SK-N-SH (cell line): ENCODE measurements at regions not wholly inside any gene's neighbourhood (a gene's known extent, or its start where the extent isn't known, plus 50 kb on each side); places are given as distances from the start of the nearest gene placed in this dataset.

Experiments used
- CTCF ChIA-PET: fragments of 300-600, 350-600 bp; formaldehyde crosslinking; extraction: SDS; loops from one replicate; lab custom pipeline; 2021; lab: Yijun Ruan, JAX
- POLR2A ChIA-PET: fragments of 350-600 bp; sonication (Branson Sonifier 250); formaldehyde crosslinking; extraction: SDS; loops from one replicate; lab custom pipeline; 2020; ENCODE audit warnings: antibody characterized with exemption, inconsistent platforms; lab: Yijun Ruan, JAX
- DNase-seq: peaks from one replicate; pipeline ENCODE4 v3.0.0; 2012
- H2AFZ ChIP-seq: fragments of 200-600 bp; sonication (generic); 2 replicates; pipeline ENCODE4 v1.8.1; 2016; ENCODE audit warnings: antibody characterized with exemption, mild to moderate bottlenecking, low read depth
- H3F3A ChIP-seq: fragments of 200-600 bp; sonication (generic); replicated peaks from 2 replicates; pipeline ENCODE3; 2016; ENCODE audit warnings: antibody characterized with exemption, mild to moderate bottlenecking; ENCODE audit not compliant: insufficient read depth
- H3K27ac ChIP-seq, 2 experiments: fragments of 200-500 bp in 1 of 2; fragments of 200-600 bp in 1 of 2; sonication (Bioruptor generic) in 1 of 2; sonication (generic), shearing (Covaris generic) in 1 of 2; 2 replicates each; pipeline versions ENCODE4 v1.5.1 to v1.6.1; 2014 to 2016; ENCODE audit warnings: low read depth in 2 of 2, inconsistent platforms in 1 of 2, low read length in 1 of 2, mild to moderate bottlenecking in 1 of 2, mixed read lengths in 1 of 2
- H3K27me3 ChIP-seq: fragments of 200-600 bp; sonication (generic), shearing (Covaris generic); 2 replicates; pipeline ENCODE4 v1.6.1; 2016; ENCODE audit warnings: mixed run types; ENCODE audit not compliant: insufficient read depth
- H3K36me3 ChIP-seq, 2 experiments: fragments of 200-500 bp in 1 of 2; fragments of 200-600 bp in 1 of 2; sonication (Bioruptor generic) in 1 of 2; sonication (generic) in 1 of 2; replicated peaks in 1 of 2; 2 replicates each; pipeline versions ENCODE3 to v1.5.1; 2014 to 2016; ENCODE audit warnings: low read length in 1 of 2, mild to moderate bottlenecking in 1 of 2; ENCODE audit not compliant: insufficient read depth in 2 of 2, control insufficient read depth in 1 of 2
- H3K4me1 ChIP-seq, 2 experiments: fragments of 200-500 bp in 1 of 2; fragments of 200-600 bp in 1 of 2; sonication (Bioruptor generic) in 1 of 2; sonication (generic), shearing (Covaris generic) in 1 of 2; 2 replicates each; pipeline versions ENCODE4 v1.5.1 to v1.6.1; 2014 to 2016; ENCODE audit warnings: low read depth in 1 of 2, low read length in 1 of 2, mixed run types in 1 of 2; ENCODE audit not compliant: insufficient read depth in 2 of 2, control insufficient read depth in 1 of 2
- H3K4me2 ChIP-seq: fragments of 200-600 bp; sonication (generic), shearing (Covaris generic); 2 replicates; pipeline ENCODE4 v1.6.1; 2017; ENCODE audit warnings: mixed run types
- H3K4me3 ChIP-seq, 2 experiments: fragments of 200-500 bp in 1 of 2; fragments of 200-600 bp in 1 of 2; sonication (Bioruptor generic) in 1 of 2; sonication (generic), shearing (Covaris generic) in 1 of 2; 2 replicates each; pipeline versions ENCODE4 v1.5.1 to v1.8.1; 2014 to 2016; ENCODE audit warnings: low read depth in 2 of 2, inconsistent platforms in 1 of 2, low read length in 1 of 2, mild to moderate bottlenecking in 1 of 2, mixed read lengths in 1 of 2, moderate library complexity in 1 of 2
- H3K79me2 ChIP-seq: fragments of 200-600 bp; sonication (generic); 2 replicates; pipeline ENCODE4 v1.8.1; 2017; ENCODE audit warnings: mild to moderate bottlenecking; ENCODE audit not compliant: insufficient read depth
- H3K9ac ChIP-seq: fragments of 200-600 bp; sonication (generic); 2 replicates; pipeline ENCODE4 v1.6.1; 2017; ENCODE audit warnings: mixed run types
- H3K9me2 ChIP-seq: fragments of 200-600 bp; sonication (generic); 2 replicates; pipeline ENCODE4 v1.6.1; 2017; ENCODE audit warnings: mixed run types
- H3K9me3 ChIP-seq: fragments of 200-600 bp; sonication (generic); 2 replicates; pipeline ENCODE4 v1.6.1; 2017; ENCODE audit warnings: mixed run types, mild to moderate bottlenecking, moderate library complexity
- H4K20me1 ChIP-seq: fragments of 200-600 bp; sonication (generic); 2 replicates; pipeline ENCODE4 v1.6.1; 2017; ENCODE audit warnings: mild to moderate bottlenecking, mixed run types; ENCODE audit not compliant: insufficient read depth
- CHD2 ChIP-seq: fragments of 150-350 bp; IDR thresholded peaks from 2 replicates; pipeline ENCODE4 v1.6.1; 2018; ENCODE audit warnings: low read length; ENCODE audit not compliant: partially characterized antibody
- CTCF ChIP-seq: fragments of 200-600 bp; sonication (generic); IDR thresholded peaks from 2 replicates; pipeline ENCODE4 v1.6.1; 2017; ENCODE audit warnings: antibody characterized with exemption, mild to moderate bottlenecking, moderate library complexity
- ELF1 ChIP-seq: IDR thresholded peaks from 2 replicates; pipeline ENCODE4 v1.4.0; 2012
- EZH2phosphoT487 ChIP-seq: fragments of 200-600 bp; sonication (generic); IDR thresholded peaks from 2 replicates; pipeline ENCODE4 v1.6.1; 2017; ENCODE audit warnings: low read depth, mixed run types, mild to moderate bottlenecking, antibody characterized with exemption, moderate library complexity, borderline replicate concordance
- FOSL2 ChIP-seq: IDR thresholded peaks from 2 replicates; pipeline ENCODE4 v1.4.0; 2012; ENCODE audit warnings: low read depth, mild to moderate bottlenecking, moderate library complexity, borderline replicate concordance
- FOXM1 ChIP-seq: IDR thresholded peaks from 2 replicates; pipeline ENCODE4 v1.4.0; 2012; ENCODE audit warnings: low read depth, mild to moderate bottlenecking
- IRF3 ChIP-seq: fragments of 150-350 bp; IDR thresholded peaks from 2 replicates; pipeline ENCODE4 v1.6.1; 2016; ENCODE audit warnings: mild to moderate bottlenecking, low read depth, low read length
- JUND ChIP-seq: IDR thresholded peaks from 2 replicates; pipeline ENCODE4 v1.4.0; 2012
- NRF1 ChIP-seq: IDR thresholded peaks from 2 replicates; pipeline ENCODE4 v1.6.1; 2012; ENCODE audit warnings: low read depth, mild to moderate bottlenecking, low read length
- POLR2AphosphoS5 ChIP-seq: IDR thresholded peaks from 2 replicates; pipeline ENCODE4 v1.6.1; 2012; ENCODE audit warnings: low read depth, low read length
- RAD21 ChIP-seq: IDR thresholded peaks from 2 replicates; pipeline ENCODE4 v1.6.1; 2012; ENCODE audit warnings: mild to moderate bottlenecking, low read length
- RCOR1 ChIP-seq: fragments of 150-350 bp; IDR thresholded peaks from 2 replicates; pipeline ENCODE4 v1.6.1; 2017; ENCODE audit warnings: antibody characterized with exemption, low read length
- RFX5 ChIP-seq: IDR thresholded peaks from 2 replicates; pipeline ENCODE4 v1.6.1; 2012; ENCODE audit warnings: mild to moderate bottlenecking, improper control_type of control experiment, low read length
- RXRA ChIP-seq: IDR thresholded peaks from 2 replicates; pipeline ENCODE4 v1.4.0; 2012; ENCODE audit warnings: low read depth, mild to moderate bottlenecking, borderline replicate concordance
- SIN3A ChIP-seq: IDR thresholded peaks from 2 replicates; pipeline ENCODE4 v1.6.1; 2012; ENCODE audit warnings: low read depth, mild to moderate bottlenecking, low read length, moderate library complexity, borderline replicate concordance
- SMC3 ChIP-seq: IDR thresholded peaks from 2 replicates; pipeline ENCODE4 v1.6.1; 2012; ENCODE audit warnings: low read depth, low read length, improper control_type of control experiment
- TAF1 ChIP-seq: IDR thresholded peaks from 2 replicates; pipeline ENCODE4 v1.6.1; 2012; ENCODE audit warnings: low read depth, mild to moderate bottlenecking, low read length, moderate library complexity, borderline replicate concordance
- TCF12 ChIP-seq: IDR thresholded peaks from 2 replicates; pipeline ENCODE4 v1.4.0; 2012
- USF1 ChIP-seq: IDR thresholded peaks from 2 replicates; pipeline ENCODE4 v1.4.0; 2012; ENCODE audit warnings: low read depth, borderline replicate concordance
- ZBTB33 ChIP-seq: IDR thresholded peaks from 2 replicates; pipeline ENCODE4 v1.4.0; 2012; ENCODE audit warnings: low read depth, borderline replicate concordance
- WGBS: methylation state at CpG from one replicate; pipeline ENCODE4 v1.1.6; 2017; ENCODE audit warnings: low lambda C conversion rate; 5-methylcytosine and 5-hydroxymethylcytosine counted together

GRCh38 chr22:49449811-49450446 lies 377.7 kb downstream of the BRD1 start:
- no peaks in the 10 kb centered on the region for H3K9me3 ChIP-seq

More at GRCh38 chr22:49449811-49450446, 377.7 kb downstream of the BRD1 start:
- Histone ChIP-seq H3K4me3 (no peak overlapping the region), H3K36me3 (no peaks in the 10 kb centered on the region)
- TF ChIP-seq ZBTB33 (no peak), RCOR1 (no peak), POLR2AphosphoS5 (no peak), RAD21 (no peak), EZH2phosphoT487 (no peak), TCF12 (no peak), FOSL2 (no peak), IRF3 (no peak), CHD2 (no peak), NRF1 (no peak), USF1 (no peak), SMC3 (no peak), FOXM1 (no peak), CTCF (no peak), TAF1 (no peak), JUND (no peak), ELF1 (no peak), RXRA (no peak), SIN3A (no peak), RFX5 (no peak)
- TF ChIP-seq, all 33 proteins: peak for 0
- no peaks in the 10 kb centered on the region for H4K20me1 ChIP-seq
- peaks cover 5% of the 10 kb centered on the region; the same call in 1 of the 2 replicates for H3K27me3 ChIP-seq
- ChIA-PET CTCF (no interaction called here), POLR2A (no interaction called here)
- no peak overlapping the region for H3K27ac ChIP-seq
- no peaks in the 10 kb centered on the region for H3F3A ChIP-seq
- H3K4me2 ChIP-seq: no peak overlapping the region
- H3K79me2 ChIP-seq: no peaks in the 10 kb centered on the region
- no peaks in the 10 kb centered on the region for H3K4me1 ChIP-seq
- no peak overlapping the region for H3K9ac ChIP-seq
- H2AFZ ChIP-seq: no peak overlapping the region
- WGBS: 8% methylated on average over 21 of the region's 38 CpGs
- no peak for DNase-seq
- H3K9me2 ChIP-seq: no peaks in the 10 kb centered on the region
